SK-N-SH (cell line): ENCODE measurements at regions not wholly inside any gene's neighbourhood (a gene's known extent, or its start where the extent isn't known, plus 50 kb on each side); places are given as distances from the start of the nearest gene placed in this dataset.

Experiments
- CTCF ChIA-PET: fragments of 300-600, 350-600 bp; formaldehyde crosslinking; extraction: SDS; loops from one replicate; lab custom pipeline; 2021; lab: Yijun Ruan, JAX
- POLR2A ChIA-PET: fragments of 350-600 bp; sonication (Branson Sonifier 250); formaldehyde crosslinking; extraction: SDS; loops from one replicate; lab custom pipeline; 2020; ENCODE audit warnings: antibody characterized with exemption, inconsistent platforms; lab: Yijun Ruan, JAX
- DNase-seq: peaks from one replicate; pipeline ENCODE4 v3.0.0; 2012
- H2AFZ ChIP-seq: fragments of 200-600 bp; sonication (generic); 2 replicates; pipeline ENCODE4 v1.8.1; 2016; ENCODE audit warnings: antibody characterized with exemption, mild to moderate bottlenecking, low read depth
- H3F3A ChIP-seq: fragments of 200-600 bp; sonication (generic); replicated peaks from 2 replicates; pipeline ENCODE3; 2016; ENCODE audit warnings: antibody characterized with exemption, mild to moderate bottlenecking; ENCODE audit not compliant: insufficient read depth
- H3K27ac ChIP-seq, 2 experiments: fragments of 200-500 bp in 1 of 2; fragments of 200-600 bp in 1 of 2; sonication (Bioruptor generic) in 1 of 2; sonication (generic), shearing (Covaris generic) in 1 of 2; 2 replicates each; pipeline versions ENCODE4 v1.5.1 to v1.6.1; 2014 to 2016; ENCODE audit warnings: low read depth in 2 of 2, inconsistent platforms in 1 of 2, low read length in 1 of 2, mild to moderate bottlenecking in 1 of 2, mixed read lengths in 1 of 2
- H3K27me3 ChIP-seq: fragments of 200-600 bp; sonication (generic), shearing (Covaris generic); 2 replicates; pipeline ENCODE4 v1.6.1; 2016; ENCODE audit warnings: mixed run types; ENCODE audit not compliant: insufficient read depth
- H3K36me3 ChIP-seq, 2 experiments: fragments of 200-500 bp in 1 of 2; fragments of 200-600 bp in 1 of 2; sonication (Bioruptor generic) in 1 of 2; sonication (generic) in 1 of 2; replicated peaks in 1 of 2; 2 replicates each; pipeline versions ENCODE3 to v1.5.1; 2014 to 2016; ENCODE audit warnings: low read length in 1 of 2, mild to moderate bottlenecking in 1 of 2; ENCODE audit not compliant: insufficient read depth in 2 of 2, control insufficient read depth in 1 of 2
- H3K4me1 ChIP-seq, 2 experiments: fragments of 200-500 bp in 1 of 2; fragments of 200-600 bp in 1 of 2; sonication (Bioruptor generic) in 1 of 2; sonication (generic), shearing (Covaris generic) in 1 of 2; 2 replicates each; pipeline versions ENCODE4 v1.5.1 to v1.6.1; 2014 to 2016; ENCODE audit warnings: low read depth in 1 of 2, low read length in 1 of 2, mixed run types in 1 of 2; ENCODE audit not compliant: insufficient read depth in 2 of 2, control insufficient read depth in 1 of 2
- H3K4me2 ChIP-seq: fragments of 200-600 bp; sonication (generic), shearing (Covaris generic); 2 replicates; pipeline ENCODE4 v1.6.1; 2017; ENCODE audit warnings: mixed run types
- H3K4me3 ChIP-seq, 2 experiments: fragments of 200-500 bp in 1 of 2; fragments of 200-600 bp in 1 of 2; sonication (Bioruptor generic) in 1 of 2; sonication (generic), shearing (Covaris generic) in 1 of 2; 2 replicates each; pipeline versions ENCODE4 v1.5.1 to v1.8.1; 2014 to 2016; ENCODE audit warnings: low read depth in 2 of 2, inconsistent platforms in 1 of 2, low read length in 1 of 2, mild to moderate bottlenecking in 1 of 2, mixed read lengths in 1 of 2, moderate library complexity in 1 of 2
- H3K79me2 ChIP-seq: fragments of 200-600 bp; sonication (generic); 2 replicates; pipeline ENCODE4 v1.8.1; 2017; ENCODE audit warnings: mild to moderate bottlenecking; ENCODE audit not compliant: insufficient read depth
- H3K9ac ChIP-seq: fragments of 200-600 bp; sonication (generic); 2 replicates; pipeline ENCODE4 v1.6.1; 2017; ENCODE audit warnings: mixed run types
- H3K9me2 ChIP-seq: fragments of 200-600 bp; sonication (generic); 2 replicates; pipeline ENCODE4 v1.6.1; 2017; ENCODE audit warnings: mixed run types
- H3K9me3 ChIP-seq: fragments of 200-600 bp; sonication (generic); 2 replicates; pipeline ENCODE4 v1.6.1; 2017; ENCODE audit warnings: mixed run types, mild to moderate bottlenecking, moderate library complexity
- H4K20me1 ChIP-seq: fragments of 200-600 bp; sonication (generic); 2 replicates; pipeline ENCODE4 v1.6.1; 2017; ENCODE audit warnings: mild to moderate bottlenecking, mixed run types; ENCODE audit not compliant: insufficient read depth
- CHD2 ChIP-seq: fragments of 150-350 bp; IDR thresholded peaks from 2 replicates; pipeline ENCODE4 v1.6.1; 2018; ENCODE audit warnings: low read length; ENCODE audit not compliant: partially characterized antibody
- EZH2phosphoT487 ChIP-seq: fragments of 200-600 bp; sonication (generic); IDR thresholded peaks from 2 replicates; pipeline ENCODE4 v1.6.1; 2017; ENCODE audit warnings: low read depth, mixed run types, mild to moderate bottlenecking, antibody characterized with exemption, moderate library complexity, borderline replicate concordance
- FOSL2 ChIP-seq: IDR thresholded peaks from 2 replicates; pipeline ENCODE4 v1.4.0; 2012; ENCODE audit warnings: low read depth, mild to moderate bottlenecking, moderate library complexity, borderline replicate concordance
- FOXM1 ChIP-seq: IDR thresholded peaks from 2 replicates; pipeline ENCODE4 v1.4.0; 2012; ENCODE audit warnings: low read depth, mild to moderate bottlenecking
- IRF3 ChIP-seq: fragments of 150-350 bp; IDR thresholded peaks from 2 replicates; pipeline ENCODE4 v1.6.1; 2016; ENCODE audit warnings: mild to moderate bottlenecking, low read depth, low read length
- JUND ChIP-seq: IDR thresholded peaks from 2 replicates; pipeline ENCODE4 v1.4.0; 2012
- MEF2A ChIP-seq: IDR thresholded peaks from 2 replicates; pipeline ENCODE4 v1.4.0; 2012; ENCODE audit warnings: low read depth, borderline replicate concordance
- NFIC ChIP-seq: IDR thresholded peaks from 2 replicates; pipeline ENCODE4 v1.4.0; 2012; ENCODE audit warnings: borderline replicate concordance
- PBX3 ChIP-seq: IDR thresholded peaks from 2 replicates; pipeline ENCODE4; 2012
- RAD21 ChIP-seq: IDR thresholded peaks from 2 replicates; pipeline ENCODE4 v1.6.1; 2012; ENCODE audit warnings: mild to moderate bottlenecking, low read length
- RCOR1 ChIP-seq: fragments of 150-350 bp; IDR thresholded peaks from 2 replicates; pipeline ENCODE4 v1.6.1; 2017; ENCODE audit warnings: antibody characterized with exemption, low read length
- RXRA ChIP-seq: IDR thresholded peaks from 2 replicates; pipeline ENCODE4 v1.4.0; 2012; ENCODE audit warnings: low read depth, mild to moderate bottlenecking, borderline replicate concordance
- SMC3 ChIP-seq: IDR thresholded peaks from 2 replicates; pipeline ENCODE4 v1.6.1; 2012; ENCODE audit warnings: low read depth, low read length, improper control_type of control experiment
- TCF12 ChIP-seq: IDR thresholded peaks from 2 replicates; pipeline ENCODE4 v1.4.0; 2012
- USF2 ChIP-seq: fragments of 150-350 bp; IDR thresholded peaks from 2 replicates; pipeline ENCODE4 v1.6.1; 2017; ENCODE audit warnings: antibody characterized with exemption, low read length, low read depth, borderline replicate concordance
- WGBS: methylation state at CpG from one replicate; pipeline ENCODE4 v1.1.6; 2017; ENCODE audit warnings: low lambda C conversion rate; 5-methylcytosine and 5-hydroxymethylcytosine counted together

- H4K20me1 ChIP-seq, result no peaks in the 10 kb centered on the region
- 56% methylated on average over 11 of the region's 11 CpGs for WGBS
- no peaks in the 10 kb centered on the region for H3F3A ChIP-seq
- H3K36me3 ChIP-seq, result no peaks in the 10 kb centered on the region
- H3K9me2 ChIP-seq, result no peaks in the 10 kb centered on the region
- H3K9me3 ChIP-seq, result no peaks in the 10 kb centered on the region
- no peaks in the 10 kb centered on the region for H3K79me2 ChIP-seq
- POLR2A ChIA-PET, result no interaction called here
- no peak overlapping the region for H2AFZ ChIP-seq
- CTCF ChIA-PET, result interaction anchor here (1.2 kb wide), 1 partner anchor 10 kb away, joined by 3 read pairs; no protein-coding TSS in a partner anchor
- no peak for DNase-seq
- no peak for TF ChIP-seq USF2
- no peak for TF ChIP-seq MEF2A
- no peak for TF ChIP-seq SMC3
- TF ChIP-seq RAD21, result no peak
- no peak for TF ChIP-seq IRF3
- TF ChIP-seq EZH2phosphoT487, result no peak
- no peak for TF ChIP-seq TCF12
- no peak for TF ChIP-seq JUND
- TF ChIP-seq FOSL2, result no peak
- TF ChIP-seq FOXM1, result no peak
- TF ChIP-seq RCOR1, result no peak
- no peak for TF ChIP-seq RXRA
- no peak for TF ChIP-seq PBX3
- TF ChIP-seq NFIC, result no peak
- peaks cover 0 to 7% of the 10 kb centered on the region in 2 experiments; a peak in 1 of 4 replicates for H3K4me1 ChIP-seq
- no peak overlapping the region for H3K27ac ChIP-seq
- no peak overlapping the region for H3K4me2 ChIP-seq
- H3K27me3 ChIP-seq, result no peaks in the 10 kb centered on the region
- H3K4me3 ChIP-seq, result no peak overlapping the region
- no peak overlapping the region for H3K9ac ChIP-seq
Measured at GRCh38 chr1:29621826-29622435, 385.6 kb downstream of the PTPRU start.

GRCh38 chr1:29620631-29621030 is 384.3 kb downstream of the PTPRU start:
- ChIA-PET CTCF (no interaction called here), POLR2A (no interaction called here)
- Histone ChIP-seq H3K36me3 (no peaks in the 10 kb centered on the region), H3K4me1 (peaks cover 0 to 7% of the 10 kb centered on the region in 2 experiments; a peak in 1 of 4 replicates), H3F3A (no peaks in the 10 kb centered on the region), H3K27ac (no peak overlapping the region), H3K4me3 (no peak overlapping the region), H3K9me2 (no peaks in the 10 kb centered on the region), H3K79me2 (no peaks in the 10 kb centered on the region), H3K27me3 (no peaks in the 10 kb centered on the region), H3K9ac (no peak overlapping the region), H2AFZ (no peak overlapping the region), H4K20me1 (no peaks in the 10 kb centered on the region), H3K9me3 (no peaks in the 10 kb centered on the region), H3K4me2 (no peak overlapping the region)
- TF ChIP-seq CHD2, result no peak
- WGBS, result 38% methylated on average over 6 of the region's 7 CpGs
- no peak for DNase-seq
